Spleen (tissue), 11 donors: ENCODE measurements at regions not wholly inside any gene's neighbourhood (a gene's known extent, or its start where the extent isn't known, plus 50 kb on each side); places are given as distances from the start of the nearest gene placed in this dataset.
"Not testable (repeated sequence)": the region's sequence is repeated elsewhere in the genome, so short reads cannot be mapped to it uniquely, and the experiment has no call there.

Experiments used
- DNase-seq: peaks from one replicate; pipeline ENCODE4 v3.0.0-alpha.2; 2020
- H3K27ac ChIP-seq, 8 donors: fragments of 200-600 bp; sonication (generic) in 7 of 8; 1 replicate in 4 of 8; 2 replicates in 4 of 8; pipeline versions ENCODE4 v1.5.0 to v1.8.0; 2016 to 2021; ENCODE audit warnings: inconsistent platforms in 4 of 8, mild to moderate bottlenecking in 4 of 8, moderate library complexity in 1 of 8
- H3K27me3 ChIP-seq, 7 donors: fragments of 200-600 bp; sonication (generic) in 6 of 7; replicated peaks in 1 of 7; 1 replicate in 4 of 7; 2 replicates in 3 of 7; pipeline versions ENCODE4 v1.5.0 to v1.8.0; 2016 to 2021; ENCODE audit warnings: inconsistent platforms in 3 of 7, mild to moderate bottlenecking in 1 of 7
- H3K36me3 ChIP-seq, 6 donors: fragments of 200-600 bp; sonication (generic) in 5 of 6; 1 replicate in 4 of 6; 2 replicates in 2 of 6; pipeline versions ENCODE4 v1.5.0 to v1.8.0; 2016 to 2021; ENCODE audit warnings: inconsistent platforms in 2 of 6
- H3K4me1 ChIP-seq, 6 donors: fragments of 200-600 bp; sonication (generic) in 5 of 6; 1 replicate in 3 of 6; 2 replicates in 3 of 6; pipeline versions ENCODE4 v1.5.0 to v1.8.0; 2016 to 2021; ENCODE audit warnings: inconsistent platforms in 3 of 6
- H3K4me3 ChIP-seq, 8 donors: fragments of 200-600 bp; sonication (generic) in 7 of 8; 1 replicate in 4 of 8; 2 replicates in 4 of 8; pipeline versions ENCODE4 v1.5.0 to v1.8.0; 2016 to 2021; ENCODE audit warnings: inconsistent platforms in 4 of 8, mild to moderate bottlenecking in 4 of 8, moderate library complexity in 2 of 8
- H3K9me3 ChIP-seq, 8 donors: fragments of 200-600 bp; sonication (generic) in 7 of 8; 1 replicate in 4 of 8; 2 replicates in 4 of 8; pipeline versions ENCODE4 v1.5.0 to v1.8.0; 2016 to 2021; ENCODE audit warnings: inconsistent platforms in 4 of 8
- POLR2A ChIP-seq, 3 donors: fragments of 450-650 bp; IDR thresholded peaks; one replicate each; pipeline ENCODE4 v1.5.1; 2017; ENCODE audit warnings: antibody characterized with exemption in 3 of 3, mild to moderate bottlenecking in 1 of 3
- POLR2AphosphoS5 ChIP-seq, 3 donors: sonication (generic); formaldehyde crosslinking; IDR thresholded peaks; one replicate each; pipeline ENCODE4 v1.5.1; 2017; ENCODE audit warnings: antibody characterized with exemption in 3 of 3
- WGBS, 5 donors: extraction: QIAGEN DNeasy Blood & Tissue Kit in 3 of 5; methylation state at CpG; one replicate each; pipeline versions ENCODE4 v1.1.5 to v1.1.7; 2013 to 2018; 5-methylcytosine and 5-hydroxymethylcytosine counted together
- intact Hi-C: fragments of 100-400 bp; cut with DNase I; formaldehyde crosslinking; loops from one replicate; pipeline ENCODE4 v1.15.0; 2023; ENCODE audit warnings: low total_unique reads
- TF ChIP-seq, protein P1 (sequence below), 11 experiments: fragments of 200-600 bp in 7 of 11; fragments of 450-650 bp in 4 of 11; sonication (generic) in 4 of 11; IDR thresholded peaks in 8 of 11; conservative IDR thresholded peaks in 3 of 11; 1 replicate in 7 of 11; 2 replicates in 4 of 11; pipeline versions ENCODE4 v1.4.0 to v1.8.0; 2016 to 2021; ENCODE audit warnings: antibody characterized with exemption in 11 of 11, inconsistent platforms in 4 of 11, mild to moderate bottlenecking in 1 of 11
- donor health status: healthy with polysubstance abuse.
- donor health status: DM: no; HTN: no; CAD: no; lungs with moderate emphysema.
- donor health status: DM: no; HTN: no; CAD: no.
- donor health status: Bipolar disorder and iron deficiency.
- donor health status: healthy.
- donor health status: DM: no; HTN: no; CAD: no.
- donor health status: DM: yes; HTN: yes; CAD: no.

DNA sequence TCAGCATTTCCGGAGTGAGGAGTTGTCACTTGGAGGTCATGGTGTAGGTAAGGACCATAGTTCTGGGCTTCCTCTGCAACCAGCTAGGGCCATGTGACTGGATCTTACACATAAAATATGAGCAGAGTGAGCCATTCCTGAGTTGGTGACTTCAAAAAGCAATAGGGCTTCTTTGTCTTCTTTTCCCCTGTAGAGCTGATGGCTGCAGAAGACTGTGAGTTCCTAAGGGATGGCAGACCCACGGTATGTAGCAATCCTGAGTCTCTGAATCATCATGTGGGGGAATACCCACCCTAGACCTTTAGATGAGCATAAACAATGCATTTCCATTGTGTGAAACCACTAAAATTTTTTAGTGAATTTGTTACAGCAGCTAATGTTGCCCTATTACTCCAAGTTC, 151.1 kb upstream of the TBX3 start:
- Histone ChIP-seq H3K4me1 (no peaks in the 10 kb centered on the region), H3K27me3 (no peaks in the 10 kb centered on the region), H3K27ac (no peak overlapping the region), H3K9me3 (peaks cover 0 to 20% (median 15%) of the 10 kb centered on the region in 8 donors), H3K4me3 (no peak overlapping the region), H3K36me3 (no peaks in the 10 kb centered on the region)
- no peak for DNase-seq
- WGBS, 5 donors = 42 to 87% (median 77%) methylated on average over 2 of the region's 2 CpGs
- intact Hi-C loops = no loop called here
- TF ChIP-seq, protein P1, sequence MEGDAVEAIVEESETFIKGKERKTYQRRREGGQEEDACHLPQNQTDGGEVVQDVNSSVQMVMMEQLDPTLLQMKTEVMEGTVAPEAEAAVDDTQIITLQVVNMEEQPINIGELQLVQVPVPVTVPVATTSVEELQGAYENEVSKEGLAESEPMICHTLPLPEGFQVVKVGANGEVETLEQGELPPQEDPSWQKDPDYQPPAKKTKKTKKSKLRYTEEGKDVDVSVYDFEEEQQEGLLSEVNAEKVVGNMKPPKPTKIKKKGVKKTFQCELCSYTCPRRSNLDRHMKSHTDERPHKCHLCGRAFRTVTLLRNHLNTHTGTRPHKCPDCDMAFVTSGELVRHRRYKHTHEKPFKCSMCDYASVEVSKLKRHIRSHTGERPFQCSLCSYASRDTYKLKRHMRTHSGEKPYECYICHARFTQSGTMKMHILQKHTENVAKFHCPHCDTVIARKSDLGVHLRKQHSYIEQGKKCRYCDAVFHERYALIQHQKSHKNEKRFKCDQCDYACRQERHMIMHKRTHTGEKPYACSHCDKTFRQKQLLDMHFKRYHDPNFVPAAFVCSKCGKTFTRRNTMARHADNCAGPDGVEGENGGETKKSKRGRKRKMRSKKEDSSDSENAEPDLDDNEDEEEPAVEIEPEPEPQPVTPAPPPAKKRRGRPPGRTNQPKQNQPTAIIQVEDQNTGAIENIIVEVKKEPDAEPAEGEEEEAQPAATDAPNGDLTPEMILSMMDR (IDR thresholded peaks at IDR 0.05 in 8 of 11, conservative IDR thresholded peaks at IDR 0.05 in 3 of 11) = no peak
- TF ChIP-seq POLR2AphosphoS5 (IDR thresholded peaks at IDR 0.05) (no peak), POLR2A (IDR thresholded peaks at IDR 0.05) (no peak)

DNA sequence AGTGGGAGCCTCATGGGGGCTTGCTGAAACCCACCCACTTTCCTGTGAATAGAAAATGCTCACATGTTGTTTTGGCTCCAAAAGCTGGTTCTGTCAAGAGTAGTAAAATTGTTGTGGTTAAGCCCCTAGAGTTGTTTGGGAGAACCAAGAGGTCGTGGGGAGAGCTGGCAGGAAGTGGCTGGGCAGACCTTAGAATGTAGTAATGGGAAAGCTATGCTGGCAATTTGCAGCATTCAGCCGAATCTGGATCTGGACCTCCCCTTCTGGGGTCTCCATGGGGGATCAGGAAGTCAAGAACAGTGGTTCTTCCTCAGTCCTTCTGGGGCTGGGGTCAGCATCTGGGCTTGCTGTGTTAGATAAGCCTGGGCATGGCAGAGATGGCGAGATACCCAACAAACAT, 150.6 kb upstream of the TBX3 start:
- WGBS, 5 donors = 29 to 48% (median 37%) methylated on average over 3 of the region's 3 CpGs

DNA sequence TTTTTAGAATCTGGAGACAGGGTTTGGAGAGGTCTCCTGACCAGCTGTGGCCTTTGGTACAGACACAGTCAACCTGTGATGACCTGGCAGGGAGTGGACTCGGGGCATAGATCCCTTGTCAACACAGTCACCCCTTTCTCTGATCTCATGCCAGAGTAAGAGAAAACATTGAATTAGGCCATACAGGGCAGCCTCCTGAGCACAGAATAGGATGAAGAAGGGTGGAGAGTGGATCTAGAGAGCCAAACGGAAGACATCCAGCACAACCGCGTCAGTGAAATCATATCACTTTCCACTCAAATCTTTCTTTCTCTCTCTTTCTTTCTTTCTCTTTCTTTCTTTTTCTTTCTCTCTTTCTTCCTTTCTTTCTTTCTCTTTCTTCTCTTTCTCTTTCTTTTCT, 145.9 kb upstream of the TBX3 start:
- Histone ChIP-seq H3K27ac (no peak overlapping the region), H3K36me3 (no peaks in the 10 kb centered on the region), H3K4me1 (no peaks in the 10 kb centered on the region), H3K27me3 (no peaks in the 10 kb centered on the region), H3K4me3 (no peak overlapping the region), H3K9me3 (peaks cover 0 to 2% (median 0%) of the 10 kb centered on the region in 8 donors)
- WGBS, 5 donors = 90 to 94% (median 92%) methylated on average over 4 of the region's 4 CpGs
- intact Hi-C loops = no loop called here
- TF ChIP-seq, protein P1 (IDR thresholded peaks at IDR 0.05 in 8 of 11, conservative IDR thresholded peaks at IDR 0.05 in 3 of 11) = no peak
- TF ChIP-seq POLR2AphosphoS5 (IDR thresholded peaks at IDR 0.05) (no peak), POLR2A (IDR thresholded peaks at IDR 0.05) (no peak)
- DNase-seq = no peak

More for the DNA sequence above, 150.6 kb upstream of the TBX3 start:
- no peak overlapping the region for H3K4me3 ChIP-seq
- H3K36me3 ChIP-seq = no peaks in the 10 kb centered on the region
- no peak for DNase-seq
- no peaks in the 10 kb centered on the region for H3K4me1 ChIP-seq
- intact Hi-C loops = no loop called here
- peaks cover 0 to 20% (median 15%) of the 10 kb centered on the region in 8 donors for H3K9me3 ChIP-seq
- H3K27me3 ChIP-seq = no peaks in the 10 kb centered on the region
- TF ChIP-seq POLR2AphosphoS5 (IDR thresholded peaks at IDR 0.05) (no peak), POLR2A (IDR thresholded peaks at IDR 0.05) (no peak)
- TF ChIP-seq, protein P1 (IDR thresholded peaks at IDR 0.05 in 8 of 11, conservative IDR thresholded peaks at IDR 0.05 in 3 of 11) = no peak
- no peak overlapping the region for H3K27ac ChIP-seq

DNA sequence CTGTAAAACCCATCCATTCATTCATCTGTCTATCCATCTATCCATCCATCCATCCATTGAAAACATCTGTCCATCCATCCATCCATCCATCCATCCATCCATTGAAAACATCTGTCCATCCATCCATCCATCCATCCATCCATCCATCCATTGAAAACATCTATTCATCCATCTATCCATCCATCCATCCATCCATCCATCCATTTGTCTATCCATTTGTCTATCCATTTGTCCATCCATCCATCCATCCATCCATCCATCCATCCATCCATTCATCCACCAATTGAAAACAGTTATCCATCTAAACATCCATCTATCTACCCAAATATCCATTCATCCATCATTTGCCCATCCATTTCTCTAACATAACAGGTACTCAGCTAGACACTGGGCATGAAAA, 145.3 kb upstream of the TBX3 start:
- H3K36me3 ChIP-seq, H3K9me3 ChIP-seq, intact Hi-C loops, DNase-seq, H3K27ac ChIP-seq, H3K4me3 ChIP-seq, H3K4me1 ChIP-seq, H3K27me3 ChIP-seq: not testable (repeated sequence)

DNA sequence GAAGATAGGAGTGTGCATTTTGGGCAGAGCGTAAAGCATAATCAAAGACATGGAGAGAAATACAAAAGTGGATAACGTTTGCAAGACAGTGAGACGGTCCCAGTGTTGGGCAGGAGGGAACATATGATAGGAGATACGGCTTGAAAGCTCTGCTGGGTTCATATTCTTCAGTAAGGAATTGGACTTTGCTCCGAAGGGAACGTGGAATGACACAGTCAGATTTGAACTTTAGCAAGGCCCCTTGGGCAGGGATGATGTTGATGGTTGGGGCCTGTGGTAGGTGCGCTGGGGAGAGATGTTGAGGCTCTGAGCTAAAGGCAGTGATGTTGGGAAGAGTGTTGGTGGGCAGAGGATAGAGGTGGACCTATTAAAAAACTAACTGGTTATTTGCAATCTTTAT, 143.5 kb upstream of the TBX3 start:
- intact Hi-C loops = no loop called here
- Histone ChIP-seq H3K9me3 (no peaks in the 10 kb centered on the region), H3K27me3 (no peaks in the 10 kb centered on the region), H3K36me3 (no peaks in the 10 kb centered on the region), H3K4me1 (no peaks in the 10 kb centered on the region), H3K4me3 (no peak overlapping the region), H3K27ac (no peak overlapping the region)
- TF ChIP-seq POLR2AphosphoS5 (IDR thresholded peaks at IDR 0.05) (no peak), POLR2A (IDR thresholded peaks at IDR 0.05) (no peak)
- TF ChIP-seq, protein P1 (IDR thresholded peaks at IDR 0.05 in 8 of 11, conservative IDR thresholded peaks at IDR 0.05 in 3 of 11) = no peak
- no peak for DNase-seq
- 84 to 92% (median 86%) methylated on average over 7 of the region's 7 CpGs for WGBS, 5 donors
